NCI-H82 treated with DMSO at 0.1 percent for 48 hours (cell line): ENCODE measurements at regions not wholly inside any gene's neighbourhood (a gene's known extent, or its start where the extent isn't known, plus 50 kb on each side); places are given as distances from the start of the nearest gene placed in this dataset.

Experiments used
- DNase-seq: peaks from one replicate; lab custom pipeline; 2025; ENCODE audit not compliant: unreplicated experiment; lab: John Stamatoyannopoulos, UW

DNA sequence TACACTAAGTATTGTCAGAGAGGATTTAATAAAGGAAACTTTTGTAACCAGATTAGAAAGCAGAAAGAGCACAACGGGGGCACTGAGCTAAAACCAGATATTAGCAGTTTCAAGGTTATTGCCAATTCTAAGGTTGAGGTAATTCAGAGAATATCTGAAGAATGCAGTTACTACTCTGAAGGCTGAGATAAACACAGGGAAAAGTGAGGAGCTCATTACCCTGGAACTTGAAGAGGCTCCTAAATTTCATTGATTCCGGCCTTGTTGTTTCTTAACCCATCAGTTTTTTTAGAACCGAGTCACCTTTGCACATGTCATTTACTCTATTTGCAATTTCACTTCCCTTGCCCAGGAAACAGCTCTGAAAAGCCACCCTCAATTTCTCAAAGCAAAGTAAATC is 72.4 kb upstream of the BTBD3 start:
- no peak for DNase-seq

DNA sequence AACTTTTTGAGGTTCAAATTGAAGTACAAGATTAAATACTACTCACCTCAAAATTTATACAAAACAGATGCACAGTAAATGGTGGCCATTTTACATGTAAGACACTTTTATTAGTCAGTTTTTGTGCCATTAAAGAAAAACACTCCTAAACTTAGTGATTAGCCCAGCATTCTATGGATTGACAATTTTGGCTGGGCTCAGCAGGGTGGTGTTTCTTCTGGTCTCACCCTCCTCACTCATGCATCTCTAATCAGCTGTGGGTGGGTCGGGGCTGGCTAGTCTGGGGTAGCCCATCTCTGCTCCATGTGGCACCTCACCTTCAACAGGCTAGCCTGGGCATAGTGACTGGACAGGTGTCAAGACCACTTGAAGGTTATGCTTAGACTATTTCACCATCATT is 71.6 kb upstream of the BTBD3 start:
- DNase-seq: no peak

DNA sequence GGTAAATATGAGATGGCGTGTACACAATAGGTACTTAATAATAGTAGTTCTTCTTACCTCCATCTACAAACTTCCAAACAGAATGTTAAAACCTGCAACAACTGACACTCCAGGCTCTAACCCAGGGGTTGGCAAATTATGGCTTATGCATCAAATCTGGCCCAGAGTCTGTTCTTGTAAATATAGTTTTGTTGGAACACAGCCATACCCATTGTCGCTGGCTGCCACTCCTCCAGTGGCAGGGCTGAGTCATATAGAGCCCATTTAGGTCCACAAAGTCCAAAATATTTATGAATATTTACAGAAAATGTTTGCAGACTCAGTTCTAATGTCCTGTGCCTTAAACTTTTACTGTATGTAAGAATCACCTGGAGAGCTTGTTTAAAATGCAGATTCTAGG is 69.9 kb upstream of the BTBD3 start:
- DNase-seq: no peak

DNA sequence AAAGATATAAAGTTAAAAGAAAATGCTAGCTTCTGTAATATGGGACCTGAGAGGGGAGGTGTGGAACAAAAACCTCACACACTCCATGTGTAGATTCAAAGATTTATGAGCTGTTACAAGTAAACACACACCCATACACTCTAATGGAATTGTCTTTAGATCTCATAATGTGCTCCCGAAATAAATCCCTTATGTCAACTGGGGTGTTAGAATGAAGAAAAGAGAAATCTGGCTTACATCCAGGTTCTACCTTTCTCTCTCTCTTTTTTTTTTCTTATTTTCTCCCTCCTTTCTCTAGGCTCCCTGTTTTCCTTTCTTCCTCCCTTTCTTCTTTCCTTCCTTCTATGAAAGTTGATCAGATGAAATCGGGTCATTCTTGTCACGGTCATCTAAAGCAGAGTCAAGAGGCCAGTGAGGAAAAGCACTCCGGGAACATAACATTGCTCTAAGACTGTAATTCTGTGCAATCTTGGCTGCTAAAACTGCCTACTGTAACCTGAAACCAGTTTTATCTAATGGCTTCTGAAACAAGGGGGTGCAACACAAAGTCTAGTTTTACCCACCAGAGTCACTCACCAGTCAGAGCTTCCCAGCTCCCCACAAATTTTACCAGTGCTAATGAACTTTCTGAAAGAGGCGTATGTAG is 68.3 kb upstream of the BTBD3 start:
- peak; percentile 99 for DNase-seq

DNA sequence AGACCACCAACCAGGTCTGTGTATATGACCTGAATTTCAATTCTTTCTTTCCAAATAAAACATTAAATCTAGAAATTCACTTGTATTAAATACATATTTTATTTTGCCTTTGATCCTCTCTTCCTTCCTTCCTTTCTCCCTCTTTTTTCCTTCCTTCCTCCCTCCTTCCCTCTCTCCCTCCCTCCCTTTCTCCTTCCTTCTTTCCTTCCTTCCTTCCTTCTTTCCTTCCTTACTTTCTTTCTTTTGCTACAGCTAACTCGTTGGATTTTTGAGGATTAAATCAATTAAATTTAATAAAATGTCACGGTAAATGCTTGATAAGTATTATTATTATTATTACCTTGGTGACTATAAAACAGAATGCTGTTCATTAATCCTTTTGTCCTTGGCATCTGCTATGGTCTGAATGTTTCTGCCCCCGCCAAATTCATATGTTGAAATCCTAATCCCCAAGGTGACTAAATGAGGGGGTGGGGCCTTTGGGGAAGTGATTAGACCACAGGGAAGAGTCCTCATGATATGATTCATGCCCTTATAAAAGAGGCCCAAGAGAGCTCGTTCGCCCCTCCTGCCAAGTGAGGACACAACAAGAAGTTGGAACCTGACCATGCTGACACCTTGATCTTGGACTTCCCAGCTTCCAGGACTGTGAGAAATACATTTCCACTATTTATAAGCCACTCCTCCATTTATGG is 67.6 kb upstream of the BTBD3 start:
- peak; percentile 90 for DNase-seq

DNA sequence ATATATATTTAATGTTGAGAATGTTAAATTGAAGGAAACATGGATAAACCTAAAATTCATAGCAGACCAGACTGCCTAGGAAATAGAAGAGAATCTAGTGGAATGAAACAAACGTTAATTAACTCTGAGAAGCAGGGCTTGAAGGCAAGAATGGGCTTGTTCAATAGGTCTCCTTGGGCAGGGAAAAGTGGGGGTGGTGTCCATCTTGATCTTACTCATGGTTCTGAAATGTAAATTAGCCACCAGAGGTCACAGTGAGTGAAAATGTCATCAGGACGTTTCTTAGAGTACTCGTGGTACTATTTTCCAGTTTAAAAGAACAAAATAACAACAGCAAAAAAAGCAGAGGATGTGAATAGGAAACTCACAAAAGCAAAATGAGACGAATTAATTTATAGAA is 66.8 kb upstream of the BTBD3 start:
- DNase-seq: no peak

DNA sequence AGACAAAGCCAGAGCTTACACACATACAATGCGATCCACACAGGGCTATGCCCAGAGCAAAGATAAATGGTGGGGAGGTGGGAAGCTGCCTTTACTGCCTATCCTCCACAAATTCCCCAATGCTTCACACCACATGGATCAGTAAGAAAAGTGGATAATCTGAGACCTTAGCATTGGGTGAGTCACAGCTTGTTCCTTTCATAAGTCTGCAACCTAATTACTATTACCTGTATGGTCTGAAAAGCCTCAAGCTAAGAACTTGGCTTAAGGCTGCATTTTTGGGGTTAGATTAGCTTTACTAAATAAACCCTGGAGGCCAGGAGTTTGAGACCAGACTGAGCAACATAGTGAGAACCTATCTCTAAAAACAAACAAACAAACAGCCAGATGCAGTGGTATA is 66.0 kb upstream of the BTBD3 start:
- peak; percentile 34 for DNase-seq

DNA sequence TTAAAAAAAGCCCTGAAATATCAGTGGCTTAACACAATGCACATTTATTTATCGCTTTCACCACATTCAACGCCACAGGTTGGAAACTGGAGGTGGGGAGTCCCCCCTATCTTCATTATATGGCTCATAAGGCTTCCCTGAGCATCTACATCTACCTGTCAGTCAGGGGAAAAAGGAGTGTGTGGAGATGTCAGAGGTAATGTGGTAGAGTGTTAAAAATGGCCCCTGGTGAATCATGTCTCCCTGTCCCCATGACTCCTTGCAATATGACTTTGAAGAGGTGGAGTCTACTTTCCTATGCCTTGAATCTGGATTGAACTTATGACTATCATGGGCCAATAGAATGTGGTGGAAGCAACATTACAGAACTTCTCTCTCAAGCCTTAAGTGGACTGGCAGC is 65.5 kb upstream of the BTBD3 start:
- no peak for DNase-seq

DNA sequence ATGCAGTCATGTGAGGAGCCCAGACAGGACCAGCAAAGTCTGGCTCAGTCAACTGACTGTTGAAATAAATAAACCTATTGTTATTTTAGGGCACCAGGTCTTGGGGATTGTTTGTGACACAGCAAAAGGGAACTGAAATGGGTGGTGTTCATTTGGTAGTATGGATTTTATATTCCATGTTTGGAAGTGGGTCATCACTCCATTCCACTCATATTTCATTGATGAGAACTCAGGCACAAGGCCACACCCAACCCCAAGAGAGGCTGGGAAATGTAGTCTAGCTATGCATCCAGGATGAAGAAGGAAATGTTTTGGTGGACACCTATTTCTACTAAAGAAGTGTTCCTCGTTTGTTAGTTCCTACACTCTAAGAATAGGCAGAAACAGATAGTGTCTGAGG is 64.9 kb upstream of the BTBD3 start:
- no peak for DNase-seq

DNA sequence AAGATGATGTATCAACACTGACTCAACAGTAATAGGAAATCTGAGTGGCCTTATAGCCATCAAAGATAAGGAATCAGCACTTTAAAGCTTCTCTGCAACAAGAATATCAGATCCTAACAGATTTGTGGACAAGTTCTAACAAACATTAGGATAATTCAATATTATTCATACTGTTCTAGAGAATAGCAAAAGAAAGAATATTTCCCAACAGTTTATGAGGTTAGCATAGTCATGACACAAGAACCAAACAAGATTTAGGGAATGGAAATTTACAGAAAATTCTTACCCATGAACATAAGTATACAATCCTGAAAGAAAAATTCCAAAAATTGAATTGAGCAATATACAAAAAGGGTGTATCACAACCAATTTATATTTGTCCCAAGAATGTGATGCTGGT is 64.3 kb upstream of the BTBD3 start:
- DNase-seq: no peak

DNA sequence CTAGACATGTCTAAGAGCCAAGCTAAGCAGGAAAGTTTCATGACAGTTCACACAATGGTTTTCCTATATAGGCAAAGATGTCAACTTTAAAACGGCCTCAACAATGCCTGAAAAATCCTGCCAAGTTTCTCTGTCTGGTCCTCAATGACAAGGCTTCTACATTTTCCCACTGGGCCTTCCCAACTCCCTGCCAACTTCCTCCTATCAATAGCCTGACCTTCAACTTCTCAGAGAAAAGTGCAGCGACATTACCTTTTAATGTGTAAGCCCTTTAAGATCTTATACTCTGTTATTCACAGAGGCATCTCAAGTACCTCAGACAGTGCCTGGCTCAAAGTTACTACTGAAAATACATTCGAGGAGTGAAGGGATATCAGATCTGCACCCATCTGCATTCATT is 56.2 kb upstream of the BTBD3 start:
- no peak for DNase-seq

DNA sequence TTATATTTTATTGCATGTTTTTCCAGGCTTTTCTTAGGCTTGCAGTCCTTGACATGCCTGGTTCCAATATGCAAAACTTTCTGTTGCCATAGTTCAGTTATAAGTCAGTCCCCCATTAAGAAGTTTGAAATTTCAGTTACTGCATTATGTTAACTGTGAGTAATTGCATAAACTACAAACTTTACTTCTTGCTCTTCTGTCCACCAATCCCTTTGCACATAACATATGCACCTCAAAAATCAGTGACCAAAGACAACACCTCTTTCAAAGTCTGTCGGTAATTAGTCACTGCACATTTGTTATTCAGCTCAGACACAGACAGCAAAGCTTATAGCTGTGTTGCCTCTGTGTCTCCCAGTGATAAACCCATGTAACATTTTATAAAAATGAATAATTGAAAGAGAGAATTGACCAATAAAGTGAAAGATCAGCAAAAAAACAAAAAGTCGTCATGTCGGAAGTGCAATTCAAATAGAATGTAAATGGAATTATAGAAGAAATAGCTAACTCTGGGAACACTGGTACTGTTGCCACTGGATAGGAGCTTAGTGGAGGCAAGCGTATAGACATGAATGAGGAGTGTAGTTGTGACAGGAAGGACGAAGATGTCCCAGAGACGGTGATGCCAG is 50.3 kb upstream of the BTBD3 start:
- DNase-seq: no peak
